ENCODE measurements at regions not wholly inside any gene's neighbourhood (a gene's known extent, or its start where the extent isn't known, plus 50 kb on each side); places are given as distances from the start of the nearest gene placed in this dataset.
"Not testable (repeated sequence)": the region's sequence is repeated elsewhere in the genome, so short reads cannot be mapped to it uniquely, and the experiment has no call there.

DNA sequence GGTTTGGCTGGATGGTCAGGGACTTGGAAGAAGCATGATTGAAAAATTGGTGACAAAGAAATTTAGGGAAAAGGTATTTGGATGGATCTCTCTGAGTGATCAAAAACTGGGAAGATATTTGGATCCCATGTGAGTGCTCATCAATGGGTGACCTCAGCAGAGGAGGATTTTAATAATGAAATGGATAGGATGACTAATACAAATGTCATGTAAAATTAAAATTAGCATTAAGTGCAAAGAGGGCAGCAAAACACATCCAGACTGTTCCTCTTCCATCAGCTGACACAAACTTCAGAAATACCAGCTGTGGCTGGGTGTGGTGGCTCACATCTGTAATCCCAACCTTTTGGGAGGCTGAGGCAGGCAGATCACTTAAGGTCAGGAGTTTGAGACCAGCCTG is 151.7 kb downstream of the THBS2 start:
- no peak for FAIRE-seq
- no peak for DNase-seq (ENCODE audit: low spot score)

DNA sequence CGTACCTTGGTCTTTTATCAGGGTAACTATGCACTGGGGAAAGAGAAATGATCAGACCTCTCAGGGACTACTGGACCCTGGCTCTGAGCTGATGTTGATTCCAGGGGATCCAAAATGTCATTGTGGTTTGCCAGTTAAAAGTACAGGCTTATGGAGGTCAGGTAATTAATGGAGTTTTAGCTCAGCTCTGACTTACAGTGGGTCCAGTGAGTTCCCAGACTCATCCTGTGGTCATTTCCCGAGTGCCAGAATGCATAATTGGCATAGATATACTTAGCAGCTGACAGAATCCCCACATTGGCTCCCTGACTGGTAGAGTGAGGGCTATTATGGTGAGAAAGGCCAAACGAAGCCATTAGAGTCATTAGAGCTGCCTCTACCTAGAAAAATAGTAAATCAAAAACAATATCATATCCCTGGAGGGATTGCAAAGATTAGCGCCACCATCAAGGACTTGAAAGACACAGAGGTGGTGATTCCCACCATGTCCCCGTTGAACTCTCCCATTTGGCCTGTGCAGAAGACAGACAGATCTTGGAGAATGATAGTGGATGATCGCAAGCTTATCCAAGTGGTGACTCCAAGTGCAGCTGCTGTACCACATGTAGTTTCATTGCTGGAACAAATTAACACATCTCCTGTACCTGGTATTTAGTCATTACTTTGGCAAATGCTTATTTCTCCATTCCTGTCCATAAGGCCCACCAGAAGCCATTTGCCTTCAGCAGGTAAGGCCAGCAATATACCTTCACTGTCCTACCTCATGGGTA is 152.4 kb downstream of the THBS2 start:
- DNase-seq (ENCODE audit: low spot score): no peak
- FAIRE-seq: no peak

DNA sequence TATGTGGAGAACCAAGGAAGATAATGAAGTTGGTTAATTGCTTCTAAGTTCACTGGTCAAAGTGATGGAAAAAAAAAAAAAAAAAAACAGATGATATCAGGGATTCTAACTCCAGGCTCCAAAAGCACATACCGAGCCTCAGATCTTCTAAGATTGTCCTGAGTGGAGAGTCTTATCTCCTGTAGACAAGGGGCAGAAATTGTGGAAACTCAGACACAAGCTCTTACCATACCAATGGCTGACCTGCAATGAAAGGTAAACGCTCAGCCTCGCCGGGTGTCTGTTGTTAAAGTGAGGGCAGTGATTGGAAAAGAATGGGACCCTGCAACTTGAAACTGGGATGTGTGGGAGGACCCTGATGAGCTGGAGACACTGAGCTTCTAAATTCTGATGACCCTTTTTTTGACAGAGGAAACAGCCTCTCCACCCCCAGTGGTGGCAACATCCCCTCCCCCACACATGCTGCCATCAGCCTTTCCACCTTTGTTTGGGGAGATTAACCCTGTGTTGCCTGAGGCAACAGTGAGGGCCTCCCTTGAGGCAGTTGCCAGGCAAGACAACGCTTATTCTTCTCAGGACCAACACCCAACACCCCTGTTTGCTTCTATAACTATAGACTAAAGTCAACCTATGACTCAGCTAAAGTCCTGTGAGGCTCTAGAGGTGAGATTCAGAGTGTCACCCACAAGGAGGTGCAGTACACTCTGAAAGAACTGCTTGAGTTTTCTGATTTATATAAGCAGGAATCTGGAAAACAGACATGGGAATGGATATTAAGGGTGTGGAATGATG is 154.0 kb downstream of the THBS2 start:
- DNase-seq (ENCODE audit: low spot score): no peak
- no peak for FAIRE-seq

DNA sequence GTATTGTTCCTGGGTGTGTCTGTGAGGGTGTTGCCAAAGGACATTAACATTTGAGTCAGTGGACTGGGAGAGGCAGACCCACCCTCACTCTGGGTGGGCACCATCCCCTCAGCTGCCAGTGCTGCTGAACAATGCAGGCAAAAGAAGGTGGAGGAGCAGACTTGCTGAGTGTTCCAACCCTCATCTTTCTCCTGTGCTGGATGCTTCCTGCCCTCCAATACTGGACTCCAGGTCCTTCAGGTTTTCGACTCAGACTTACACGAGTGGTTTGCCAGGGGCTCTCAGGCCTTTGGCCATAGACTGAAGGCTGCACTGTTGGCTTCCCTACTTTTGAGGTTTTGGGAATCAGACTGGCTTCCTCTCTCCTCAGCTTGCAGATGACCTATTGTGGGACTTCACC is 155.0 kb downstream of the THBS2 start:
- not testable (repeated sequence) for FAIRE-seq; DNase-seq (ENCODE audit: low spot score)

DNA sequence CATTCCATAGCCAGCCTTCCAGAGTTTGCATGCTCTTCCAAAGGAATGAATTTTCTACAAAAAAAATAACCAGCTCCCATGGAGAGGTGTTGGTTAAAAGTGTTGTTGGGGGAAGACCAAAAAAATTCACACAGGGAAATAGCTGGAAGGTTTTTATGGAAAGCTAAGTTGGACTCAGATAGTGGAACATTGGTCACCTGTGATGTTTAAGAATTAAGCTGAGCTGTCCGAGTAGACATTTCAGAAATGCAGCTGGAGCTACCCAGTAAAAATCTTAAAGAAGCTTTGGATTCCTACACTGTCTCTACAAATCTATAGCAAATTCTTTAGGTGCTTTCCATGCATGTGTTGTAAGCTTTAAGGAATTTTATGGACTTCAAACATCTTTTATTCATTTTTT is 155.5 kb downstream of the THBS2 start:
- FAIRE-seq (no peak), DNase-seq (ENCODE audit: low spot score) (no peak)

DNA sequence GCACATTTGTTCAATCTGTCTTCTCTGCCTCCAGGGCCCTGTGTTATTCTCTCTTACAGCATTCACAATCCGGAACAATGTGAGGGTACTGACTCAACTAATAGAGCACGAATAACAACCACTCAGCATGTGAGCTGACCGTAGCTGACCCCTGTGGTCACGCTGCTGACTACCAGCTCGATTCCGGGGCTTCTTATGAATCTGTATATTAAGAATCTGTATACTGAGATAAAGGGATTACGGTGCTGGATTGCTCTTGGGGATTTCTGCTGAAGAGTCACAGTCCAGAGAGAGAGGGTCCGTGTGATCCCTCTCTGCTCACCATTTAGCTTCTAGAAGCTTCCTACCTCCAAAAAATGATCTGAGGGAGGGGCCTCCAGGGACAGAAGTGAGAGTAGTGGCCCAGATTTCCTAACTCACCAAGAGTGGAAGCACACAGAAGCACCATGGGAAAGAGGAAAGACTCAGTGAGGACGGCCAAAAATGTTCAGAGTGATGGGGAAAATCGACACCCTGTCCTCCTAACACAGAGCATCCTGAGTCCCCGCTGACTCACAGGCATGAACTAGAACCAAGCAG is 156.2 kb downstream of the THBS2 start:
- FAIRE-seq (peak; percentile 93), DNase-seq (ENCODE audit: low spot score) (peak; percentile 82)

DNA sequence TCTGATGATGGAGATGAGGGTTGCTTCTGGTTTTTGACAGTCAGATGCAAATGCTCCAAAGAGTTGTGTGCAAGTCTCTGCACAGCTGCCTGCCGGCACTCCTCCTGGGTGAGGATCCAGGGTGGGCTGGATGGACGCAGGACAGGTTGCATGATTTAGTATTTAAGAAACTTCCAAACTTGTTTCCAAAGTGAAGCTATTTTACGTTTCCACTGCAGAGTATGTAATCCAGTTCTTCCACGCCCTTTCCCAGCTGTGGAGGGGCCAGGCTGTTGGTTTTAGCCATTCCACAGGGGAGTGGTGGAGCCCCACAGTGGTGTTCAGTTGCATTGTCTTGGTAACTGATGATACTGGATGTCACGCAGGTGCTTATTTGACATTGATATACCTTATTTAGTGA is 157.3 kb downstream of the THBS2 start:
- FAIRE-seq (no peak), DNase-seq (ENCODE audit: low spot score) (no peak)

DNA sequence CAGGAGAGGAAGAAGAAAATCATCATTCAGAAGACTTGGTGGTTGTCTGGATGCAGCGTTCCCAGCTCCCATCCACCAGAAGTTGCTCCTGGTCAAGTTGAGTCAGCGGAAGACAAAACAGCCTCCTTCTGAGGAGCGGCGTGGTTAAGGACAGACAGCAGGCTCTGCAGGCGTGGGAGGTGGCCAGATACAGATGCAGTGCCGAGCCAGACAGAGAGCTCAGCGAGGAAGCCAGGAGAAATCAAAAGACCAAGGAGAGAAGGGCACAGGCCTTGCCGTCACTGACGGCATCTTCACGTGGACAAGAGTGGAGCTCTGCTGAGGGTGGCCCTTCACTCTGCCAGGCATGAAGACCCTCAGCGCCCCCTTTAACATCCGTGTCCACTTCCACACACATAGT is 158.5 kb downstream of the THBS2 start:
- no peak for DNase-seq (ENCODE audit: low spot score)
- FAIRE-seq: no peak

DNA sequence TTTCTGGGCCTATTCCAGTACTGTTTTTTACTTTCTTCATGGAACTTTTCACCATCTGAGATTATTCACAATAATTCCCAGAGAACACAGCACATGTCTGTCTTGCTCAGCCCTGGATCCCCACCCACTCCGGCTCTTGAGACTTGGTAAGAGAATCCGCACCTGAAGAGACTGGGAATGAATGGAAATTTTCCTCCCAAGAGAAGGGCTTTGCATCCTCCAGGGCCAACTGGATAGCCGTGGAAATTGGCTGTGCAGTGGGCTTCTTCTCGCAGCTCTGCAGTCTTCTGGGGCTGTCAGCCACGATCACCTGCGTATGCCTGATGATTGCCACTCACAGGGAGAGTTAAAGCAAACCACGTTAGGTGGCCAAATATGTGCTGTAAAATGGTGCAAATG is 159.1 kb downstream of the THBS2 start:
- DNase-seq (ENCODE audit: low spot score) (no peak), FAIRE-seq (no peak)

DNA sequence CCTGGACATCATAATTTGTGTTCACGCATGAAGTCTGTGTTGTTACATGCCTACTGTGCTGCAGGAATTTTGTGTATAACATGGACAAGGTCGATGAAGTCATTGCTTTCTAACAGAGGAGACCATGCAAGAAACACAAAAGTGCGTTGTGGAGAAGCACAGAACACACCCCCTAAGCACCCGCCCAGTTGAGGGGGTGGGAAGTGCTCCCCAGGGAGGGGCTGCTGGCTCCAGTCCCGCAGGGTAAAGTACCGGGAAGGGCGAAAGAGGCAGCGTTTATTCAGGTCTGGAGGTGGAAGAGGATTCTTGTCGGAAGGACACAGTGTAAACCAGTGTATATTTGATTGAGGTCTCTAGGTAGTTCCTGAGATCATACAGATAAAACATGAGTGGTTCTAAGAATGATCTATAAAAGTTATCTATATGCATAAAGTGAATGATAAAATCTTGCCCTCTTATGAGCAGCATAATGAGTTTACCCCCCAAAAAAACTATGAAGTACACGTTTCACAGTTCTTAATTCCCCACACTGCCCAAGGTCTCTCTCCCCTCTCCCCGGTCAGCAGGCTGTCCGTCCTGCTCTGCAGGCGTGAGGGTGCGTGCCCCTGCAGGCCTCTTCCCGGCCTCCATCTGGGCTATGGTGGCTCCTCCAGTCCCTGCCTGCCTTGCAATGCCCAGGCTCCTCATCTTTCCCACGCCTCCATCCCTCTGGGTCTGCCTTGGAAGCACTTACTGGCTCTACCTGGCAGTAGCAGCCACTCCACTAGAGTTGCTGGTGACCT is 159.7 kb downstream of the THBS2 start:
- FAIRE-seq (no peak), DNase-seq (ENCODE audit: low spot score) (no peak)

DNA sequence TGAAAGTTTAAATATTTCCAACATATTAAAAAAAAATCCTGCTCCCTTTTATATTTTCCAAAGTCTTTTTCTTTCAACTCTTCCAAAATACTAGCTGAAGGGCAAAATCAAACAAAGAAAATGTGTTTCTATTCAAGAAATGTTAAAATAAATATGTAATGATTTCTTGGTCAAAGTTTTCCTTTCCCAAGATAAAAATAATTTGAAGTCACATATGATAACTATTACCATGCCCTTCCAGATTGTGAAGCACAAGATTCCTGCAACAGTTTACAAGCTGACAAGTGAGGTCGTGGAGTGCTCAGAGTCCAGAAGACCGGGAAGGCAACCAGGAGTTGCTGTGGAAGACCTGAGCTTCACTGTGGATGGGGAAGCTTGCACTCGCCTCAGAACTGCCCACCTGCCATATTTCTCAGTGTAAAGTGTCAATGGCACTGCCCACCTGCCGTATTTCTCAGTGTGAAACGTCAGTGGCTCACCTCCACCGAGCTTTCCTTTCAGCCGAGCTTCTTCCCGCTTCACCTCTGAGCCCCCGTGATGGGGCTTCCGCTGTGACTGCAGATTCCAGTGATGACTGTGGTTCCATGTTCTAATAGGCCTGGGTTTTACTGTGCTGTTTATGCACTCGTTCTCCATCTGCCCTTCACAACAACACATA is 160.5 kb downstream of the THBS2 start:
- FAIRE-seq (no peak), DNase-seq (ENCODE audit: low spot score) (no peak)

DNA sequence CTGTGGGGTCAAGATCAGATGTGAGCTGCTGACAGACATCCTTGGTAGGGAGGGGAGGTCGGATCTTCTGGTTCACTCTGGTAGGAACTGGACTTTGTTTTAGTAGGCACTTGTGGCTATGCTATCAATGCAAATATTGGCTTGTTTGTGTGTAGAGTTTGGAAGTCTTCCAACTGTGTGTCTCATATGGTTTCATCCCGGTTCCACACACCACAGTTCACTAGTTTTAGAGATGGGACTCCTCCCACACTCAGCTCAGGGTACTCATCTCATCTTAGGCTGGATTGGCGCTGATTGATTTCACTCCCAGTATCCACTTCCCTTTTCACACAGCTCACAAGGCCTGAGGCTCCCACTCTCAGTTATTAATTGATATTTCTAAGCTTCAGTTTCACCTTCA is 161.3 kb downstream of the THBS2 start:
- FAIRE-seq: no peak
- DNase-seq (ENCODE audit: low spot score): no peak

DNA sequence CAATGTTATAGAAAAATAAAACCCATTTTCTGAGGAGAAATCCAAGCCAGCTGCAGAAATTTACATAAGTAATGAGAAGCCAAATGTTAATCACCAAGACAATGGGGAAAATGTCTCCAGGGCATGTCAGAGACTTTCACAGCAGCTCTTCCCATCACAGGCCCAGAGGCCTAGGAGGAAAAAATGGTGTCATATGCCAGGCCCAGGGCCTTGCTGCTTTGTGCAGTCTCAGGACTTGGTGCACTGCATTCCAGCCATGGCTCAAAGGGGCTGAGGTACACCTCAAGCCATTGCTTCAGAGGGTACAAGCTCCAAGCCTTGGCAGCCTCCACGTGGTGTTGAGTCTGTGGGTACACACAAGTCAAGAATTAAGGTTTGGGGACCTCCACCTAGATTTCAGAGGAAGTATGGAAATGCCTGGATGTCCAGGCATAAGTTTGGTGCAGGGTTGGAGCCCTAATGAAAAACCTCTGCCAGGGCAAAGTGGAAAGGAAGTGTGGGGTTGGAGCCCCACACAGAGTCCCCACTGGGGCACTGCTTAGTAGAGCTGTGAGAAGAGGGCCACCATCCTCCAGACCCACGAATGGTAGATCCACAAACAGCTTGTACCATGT is 163.0 kb downstream of the THBS2 start:
- FAIRE-seq: not testable (repeated sequence)

DNA sequence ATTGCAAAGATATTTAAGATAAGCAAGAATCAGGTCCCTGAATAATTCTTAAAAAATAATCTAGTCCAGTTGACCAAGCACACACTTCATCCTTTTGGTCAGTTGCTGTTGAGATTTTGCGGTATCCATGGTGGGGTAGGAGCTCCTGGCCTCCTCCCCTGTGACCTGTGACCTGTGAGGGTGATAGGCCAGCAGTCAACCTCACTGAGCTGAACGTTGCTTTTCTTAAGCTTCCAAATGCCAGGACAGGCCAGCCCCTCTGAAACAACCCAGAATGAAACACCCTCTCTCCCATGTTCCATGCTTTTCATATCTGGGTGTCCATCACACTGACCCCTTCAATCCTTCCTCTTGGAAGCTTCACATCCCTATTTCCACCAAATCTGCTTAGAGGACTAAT is 164.9 kb downstream of the THBS2 start:
- DNase-seq (ENCODE audit: low spot score) (no peak), FAIRE-seq (no peak)

More for the DNA sequence above, 163.0 kb downstream of the THBS2 start:
- DNase-seq (ENCODE audit: low spot score): not testable (repeated sequence)

DNA sequence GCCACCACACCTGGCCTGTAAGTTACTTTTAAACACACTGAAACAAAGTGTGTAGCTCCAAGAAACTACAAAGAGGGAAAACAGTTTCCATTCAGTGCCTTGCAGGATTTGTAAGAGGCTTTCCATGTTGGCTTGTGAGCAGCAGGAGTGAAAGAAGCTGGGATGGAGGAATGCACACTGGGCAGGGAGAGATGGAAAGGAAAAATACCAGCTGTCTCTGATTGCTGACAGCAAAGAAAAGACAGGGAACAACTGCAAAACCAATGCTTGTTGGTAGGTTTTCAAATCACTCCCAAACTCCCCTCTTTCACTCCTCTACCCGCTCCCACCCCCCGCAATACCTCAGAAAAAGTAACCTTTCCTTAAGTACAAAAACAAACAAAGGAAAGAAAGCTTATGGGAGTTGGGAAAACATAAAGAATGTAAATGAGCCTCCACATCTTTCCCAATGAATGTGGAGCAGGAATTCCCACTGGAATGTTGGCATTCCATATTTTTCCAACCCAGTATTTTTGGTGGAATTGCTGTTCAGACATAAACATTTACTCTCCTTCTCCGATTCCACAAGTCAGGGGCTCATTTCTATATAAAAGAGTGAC is 166.1 kb downstream of the THBS2 start:
- no peak for FAIRE-seq

DNA sequence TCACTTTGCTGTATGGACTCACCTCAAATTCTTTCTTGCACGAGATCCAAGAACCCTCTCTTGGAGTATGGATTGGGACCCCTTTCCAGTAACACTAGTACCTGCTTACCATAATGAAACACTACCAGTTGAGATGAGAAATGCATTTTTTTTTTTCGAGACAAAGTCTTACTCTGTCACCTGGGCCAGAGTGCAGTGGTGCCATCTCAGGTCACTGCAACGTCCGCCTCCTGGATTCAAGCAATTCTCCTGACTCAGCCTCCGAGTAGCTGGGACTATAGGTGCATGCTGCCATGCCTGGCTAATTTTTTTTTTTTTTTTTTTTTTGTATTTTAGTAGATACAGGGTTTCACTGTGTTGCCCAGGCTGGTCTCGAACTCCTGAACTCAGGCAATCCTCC is 167.0 kb downstream of the THBS2 start:
- not testable (repeated sequence) for FAIRE-seq; DNase-seq (ENCODE audit: low spot score)

More for the DNA sequence above, 166.1 kb downstream of the THBS2 start:
- no peak for DNase-seq (ENCODE audit: low spot score)

DNA sequence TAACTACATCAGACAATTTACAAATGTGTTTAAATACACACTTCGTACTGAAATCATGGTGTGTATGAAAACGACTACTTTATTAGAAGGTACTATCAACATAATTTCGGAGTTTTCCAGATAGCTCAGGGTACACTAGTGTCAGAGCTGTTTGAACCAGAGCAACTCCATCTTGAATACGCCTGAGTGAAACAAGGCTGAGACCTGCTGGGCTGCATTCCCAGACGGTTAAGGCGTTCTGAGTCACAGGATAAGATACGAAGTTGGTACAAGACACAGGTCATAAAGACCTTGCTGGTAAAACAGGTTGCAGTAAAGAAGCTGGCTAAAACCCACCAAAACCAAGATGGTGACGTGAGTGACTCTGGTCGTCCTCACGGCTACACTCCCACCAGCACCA is 167.6 kb downstream of the THBS2 start:
- no peak for FAIRE-seq
- DNase-seq (ENCODE audit: low spot score): no peak

DNA sequence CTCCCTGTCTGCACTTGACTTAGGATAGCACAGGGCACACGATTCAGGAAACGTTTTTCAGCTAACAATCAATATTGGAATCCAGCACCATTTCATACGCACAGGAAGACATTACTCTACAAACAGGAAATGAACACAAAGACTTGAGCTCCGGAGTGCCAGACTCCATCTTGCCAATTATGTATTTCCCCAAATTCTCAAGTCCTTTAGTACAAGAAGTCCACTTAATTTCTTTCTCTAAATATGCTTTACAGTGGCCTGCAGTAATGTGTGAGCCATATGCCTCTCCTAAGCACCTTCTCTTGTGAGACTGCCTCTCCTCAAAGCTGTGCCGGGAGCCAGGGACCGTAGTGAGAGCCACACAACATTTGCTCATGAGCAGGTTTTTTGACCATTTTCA is 168.2 kb downstream of the THBS2 start:
- FAIRE-seq (no peak), DNase-seq (ENCODE audit: low spot score) (no peak)

DNA sequence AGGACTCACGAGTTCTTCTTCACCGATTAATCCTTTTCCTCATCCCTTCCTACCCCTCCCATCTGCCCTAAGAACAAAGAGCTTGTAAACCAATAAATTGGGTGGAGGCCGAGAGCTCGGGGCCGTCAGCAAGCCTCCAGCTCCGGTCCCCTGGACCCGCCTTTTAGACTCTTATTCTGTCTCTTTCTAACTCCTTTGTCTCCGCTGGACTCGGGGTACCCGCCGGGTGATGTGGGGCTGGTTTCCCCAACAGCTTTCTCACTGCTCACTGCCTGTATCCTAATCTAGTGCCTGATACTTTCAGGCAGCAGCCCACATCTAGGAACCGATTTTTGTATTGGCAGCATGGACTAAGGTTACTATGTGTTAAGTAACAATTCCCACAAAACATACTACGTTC is 169.1 kb downstream of the THBS2 start:
- not testable (repeated sequence) for DNase-seq (ENCODE audit: low spot score); FAIRE-seq

DNA sequence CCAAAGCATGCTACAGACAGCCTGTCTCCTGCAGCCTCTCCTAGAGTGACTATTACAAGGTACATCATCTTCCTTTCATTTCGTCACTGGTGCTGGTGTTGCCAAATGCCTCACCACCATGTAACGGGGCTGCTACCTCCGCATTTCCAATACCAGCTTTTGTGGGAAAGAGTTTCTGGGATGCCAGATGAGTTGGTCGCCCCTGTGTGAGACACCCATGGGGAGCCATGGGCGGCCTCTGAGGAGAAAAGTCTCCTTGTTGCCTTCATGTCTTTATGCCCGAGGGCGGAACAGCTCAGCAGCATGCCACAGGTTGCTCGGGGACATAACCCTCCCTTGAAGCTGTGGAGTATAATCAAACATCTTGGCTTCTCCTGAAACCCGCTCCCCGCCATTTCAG is 169.6 kb downstream of the THBS2 start:
- FAIRE-seq (no peak), DNase-seq (ENCODE audit: low spot score) (no peak)

All from RCC 7860 (cell line).